Skeletal muscle tissue (tissue), 3 donors: ENCODE measurements at regions not wholly inside any gene's neighbourhood (a gene's known extent, or its start where the extent isn't known, plus 50 kb on each side); places are given as distances from the start of the nearest gene placed in this dataset.

Experiments used
- H3K27ac ChIP-seq: one replicate; pipeline ENCODE4 v1.7.0; 2013; ENCODE audit warnings: mild to moderate bottlenecking, low read depth, low read length, inconsistent platforms
- H3K27me3 ChIP-seq, 3 donors: one replicate each; pipeline ENCODE4 v1.7.0; 2013; ENCODE audit warnings: low read length in 3 of 3; ENCODE audit not compliant: control insufficient read depth in 3 of 3, insufficient read depth in 3 of 3
- H3K36me3 ChIP-seq, 3 donors: one replicate each; pipeline ENCODE4 v1.7.0; 2013; ENCODE audit warnings: low read length in 3 of 3; ENCODE audit not compliant: control insufficient read depth in 3 of 3, insufficient read depth in 3 of 3
- H3K4me1 ChIP-seq, 3 donors: one replicate each; pipeline ENCODE4 v1.7.0; 2013; ENCODE audit warnings: low read length in 3 of 3, mild to moderate bottlenecking in 3 of 3; ENCODE audit not compliant: control insufficient read depth in 3 of 3, insufficient read depth in 3 of 3
- H3K4me3 ChIP-seq, 3 donors: one replicate each; pipeline ENCODE4 v1.7.0; 2013; ENCODE audit warnings: low read length in 3 of 3
- H3K9ac ChIP-seq, 3 donors: one replicate each; pipeline ENCODE4 v1.7.0; 2013; ENCODE audit warnings: low read length in 3 of 3, mild to moderate bottlenecking in 3 of 3, moderate library complexity in 2 of 3, low read depth in 1 of 3
- H3K9me3 ChIP-seq, 3 donors: one replicate each; pipeline ENCODE4 v1.7.0; 2013; ENCODE audit warnings: low read length in 3 of 3; ENCODE audit not compliant: control insufficient read depth in 3 of 3
- donor health status: Osteomylitis.

- Histone ChIP-seq H3K27ac (no peak overlapping the region), H3K27me3 (no peaks in the 10 kb centered on the region), H3K9me3 (no peaks in the 10 kb centered on the region), H3K4me3 (no peak overlapping the region), H3K9ac (no peak overlapping the region), H3K4me1 (no peaks in the 10 kb centered on the region), H3K36me3 (no peaks in the 10 kb centered on the region)
Measured at GRCh38 chr10:8417631-8418030, 363.1 kb downstream of the GATA3 start.

GRCh38 chr10:8418631-8419030 is 364.1 kb downstream of the GATA3 start:
- Histone ChIP-seq H3K9me3 (no peaks in the 10 kb centered on the region), H3K9ac (no peak overlapping the region), H3K36me3 (no peaks in the 10 kb centered on the region), H3K27ac (no peak overlapping the region), H3K4me1 (no peaks in the 10 kb centered on the region), H3K4me3 (no peak overlapping the region), H3K27me3 (no peaks in the 10 kb centered on the region)

GRCh38 chr10:8420182-8420581 is 365.7 kb downstream of the GATA3 start:
- no peak overlapping the region for H3K9ac ChIP-seq
- H3K9me3 ChIP-seq, result no peaks in the 10 kb centered on the region
- no peak overlapping the region for H3K27ac ChIP-seq
- no peaks in the 10 kb centered on the region for H3K36me3 ChIP-seq
- no peak overlapping the region for H3K4me3 ChIP-seq
- no peaks in the 10 kb centered on the region for H3K4me1 ChIP-seq
- no peaks in the 10 kb centered on the region for H3K27me3 ChIP-seq

GRCh38 chr10:8424555-8425211 is 370.2 kb downstream of the GATA3 start:
- H3K36me3 ChIP-seq, result no peaks in the 10 kb centered on the region
- no peaks in the 10 kb centered on the region for H3K4me1 ChIP-seq
- H3K27ac ChIP-seq, result no peak overlapping the region
- no peak overlapping the region for H3K4me3 ChIP-seq
- H3K27me3 ChIP-seq, result no peaks in the 10 kb centered on the region
- H3K9ac ChIP-seq, result no peak overlapping the region
- H3K9me3 ChIP-seq, result no peaks in the 10 kb centered on the region

- no peak overlapping the region for H3K27ac ChIP-seq
- H3K9ac ChIP-seq, result no peak overlapping the region
- H3K36me3 ChIP-seq, result no peaks in the 10 kb centered on the region
- no peaks in the 10 kb centered on the region for H3K27me3 ChIP-seq
- H3K4me3 ChIP-seq, result no peak overlapping the region
- H3K9me3 ChIP-seq, result no peaks in the 10 kb centered on the region
- no peaks in the 10 kb centered on the region for H3K4me1 ChIP-seq
Measured at GRCh38 chr10:8428654-8429053, 374.2 kb downstream of the GATA3 start.

GRCh38 chr10:8430321-8430720 is 375.8 kb downstream of the GATA3 start:
- no peak overlapping the region for H3K27ac ChIP-seq
- no peaks in the 10 kb centered on the region for H3K9me3 ChIP-seq
- no peaks in the 10 kb centered on the region for H3K27me3 ChIP-seq
- H3K36me3 ChIP-seq, result no peaks in the 10 kb centered on the region
- H3K4me1 ChIP-seq, result no peaks in the 10 kb centered on the region
- H3K4me3 ChIP-seq, result no peak overlapping the region
- no peak overlapping the region for H3K9ac ChIP-seq

- H3K9me3 ChIP-seq, result no peaks in the 10 kb centered on the region
- no peaks in the 10 kb centered on the region for H3K27me3 ChIP-seq
- no peak overlapping the region for H3K4me3 ChIP-seq
- H3K36me3 ChIP-seq, result no peaks in the 10 kb centered on the region
- no peak overlapping the region for H3K9ac ChIP-seq
- H3K27ac ChIP-seq, result no peak overlapping the region
- no peaks in the 10 kb centered on the region for H3K4me1 ChIP-seq
Measured at GRCh38 chr10:8431511-8431910, 377.0 kb downstream of the GATA3 start.

- Histone ChIP-seq H3K4me3 (no peak overlapping the region), H3K27me3 (no peaks in the 10 kb centered on the region), H3K9ac (no peak overlapping the region), H3K4me1 (no peaks in the 10 kb centered on the region), H3K27ac (no peak overlapping the region), H3K36me3 (no peaks in the 10 kb centered on the region), H3K9me3 (no peaks in the 10 kb centered on the region)
Measured at GRCh38 chr10:8435186-8436055, 380.9 kb downstream of the GATA3 start.

- no peaks in the 10 kb centered on the region for H3K36me3 ChIP-seq
- H3K27ac ChIP-seq, result no peak overlapping the region
- no peaks in the 10 kb centered on the region for H3K27me3 ChIP-seq
Measured at GRCh38 chr10:8437896-8438295, 383.4 kb downstream of the GATA3 start.

GRCh38 chr10:8438603-8439002 is 384.1 kb downstream of the GATA3 start:
- no peaks in the 10 kb centered on the region for H3K36me3 ChIP-seq

More at GRCh38 chr10:8437896-8438295, 383.4 kb downstream of the GATA3 start:
- no peaks in the 10 kb centered on the region for H3K4me1 ChIP-seq
- H3K9ac ChIP-seq, result no peak overlapping the region
- no peak overlapping the region for H3K4me3 ChIP-seq
- no peaks in the 10 kb centered on the region for H3K9me3 ChIP-seq

More at GRCh38 chr10:8438603-8439002, 384.1 kb downstream of the GATA3 start:
- Histone ChIP-seq H3K27ac (no peak overlapping the region), H3K4me1 (no peaks in the 10 kb centered on the region), H3K9me3 (no peaks in the 10 kb centered on the region), H3K9ac (no peak overlapping the region), H3K27me3 (no peaks in the 10 kb centered on the region), H3K4me3 (no peak overlapping the region)
